MG63 (cell line): ENCODE measurements at regions not wholly inside any gene's neighbourhood (a gene's known extent, or its start where the extent isn't known, plus 50 kb on each side); places are given as distances from the start of the nearest gene placed in this dataset.
"Not testable (repeated sequence)": the region's sequence is repeated elsewhere in the genome, so short reads cannot be mapped to it uniquely, and the experiment has no call there.

Experiments used
- DNase-seq: peaks from one replicate; pipeline ENCODE4 v3.0.0-alpha.2; 2020
- H3K27me3 ChIP-seq: fragments of 250-450 bp; sonication (Bioruptor Pico); 2 replicates; pipeline ENCODE4 v1.5.1; 2020; ENCODE audit warnings: mild to moderate bottlenecking, moderate library complexity
- H3K36me3 ChIP-seq: fragments of 250-450 bp; sonication (Bioruptor Pico); 2 replicates; pipeline ENCODE4 v1.5.1; 2020; ENCODE audit warnings: mild to moderate bottlenecking, moderate library complexity
- H3K4me3 ChIP-seq: fragments of 250-450 bp; sonication (Bioruptor Pico); 2 replicates; pipeline ENCODE4 v1.5.1; 2020; ENCODE audit warnings: mild to moderate bottlenecking, moderate library complexity
- H3K9me3 ChIP-seq: fragments of 250-450 bp; sonication (Bioruptor Pico); 2 replicates; pipeline ENCODE4 v1.5.1; 2020; ENCODE audit warnings: mild to moderate bottlenecking, moderate library complexity

- H3K36me3 ChIP-seq, H3K4me3 ChIP-seq, H3K27me3 ChIP-seq, H3K9me3 ChIP-seq, DNase-seq: not testable (repeated sequence)
Measured at GRCh38 chr16:65735615-65736014, 613.8 kb upstream of the CDH11 start.

DNA sequence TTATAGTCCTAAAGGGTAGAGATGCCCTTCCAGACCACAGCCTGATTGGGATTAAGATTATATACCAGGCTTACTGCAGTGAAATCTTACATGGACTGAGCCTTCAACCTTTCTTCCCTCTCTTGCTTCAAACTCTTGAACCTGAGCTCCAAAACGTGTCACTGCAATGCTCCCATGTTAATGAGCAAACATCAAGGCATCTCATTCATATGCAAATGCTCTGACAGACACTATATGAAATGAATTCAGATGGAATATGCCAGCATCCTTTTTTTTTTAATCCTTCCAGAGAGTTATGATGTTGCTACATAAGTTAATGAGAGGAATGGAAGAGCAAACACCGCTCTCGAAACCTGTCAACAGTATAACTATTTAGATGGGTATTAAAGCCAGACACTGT, 611.9 kb upstream of the CDH11 start:
- H3K36me3 ChIP-seq, result no peaks in the 10 kb centered on the region
- H3K4me3 ChIP-seq, result no peak overlapping the region
- H3K9me3 ChIP-seq, result no peaks in the 10 kb centered on the region
- DNase-seq, result no peak
- no peaks in the 10 kb centered on the region for H3K27me3 ChIP-seq

DNA sequence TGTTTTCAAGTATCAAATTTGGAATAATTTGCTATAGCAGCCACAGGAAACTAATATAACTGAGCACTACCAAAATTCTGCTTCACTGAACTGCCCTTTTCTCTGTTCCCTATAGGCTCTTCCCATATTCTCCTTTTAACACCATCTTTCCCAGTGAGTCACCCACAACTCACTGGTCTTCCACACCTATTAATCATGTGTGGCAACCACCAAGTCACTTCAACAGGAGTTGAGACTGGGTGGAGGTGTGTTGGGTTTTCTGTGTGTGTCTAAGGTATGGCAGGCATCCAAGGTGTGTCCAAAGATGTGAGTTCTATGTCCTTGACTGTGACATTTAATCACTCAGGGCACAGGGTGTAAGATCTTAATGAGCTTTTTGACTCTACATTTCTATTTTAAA, 610.0 kb upstream of the CDH11 start:
- H3K4me3 ChIP-seq, result no peak overlapping the region
- H3K27me3 ChIP-seq, result no peaks in the 10 kb centered on the region
- H3K9me3 ChIP-seq, result no peaks in the 10 kb centered on the region
- no peaks in the 10 kb centered on the region for H3K36me3 ChIP-seq
- no peak for DNase-seq

- DNase-seq, result no peak
- Histone ChIP-seq H3K36me3 (no peaks in the 10 kb centered on the region), H3K27me3 (no peaks in the 10 kb centered on the region), H3K4me3 (no peak overlapping the region), H3K9me3 (no peaks in the 10 kb centered on the region)
Measured at GRCh38 chr16:65728652-65729051, 606.8 kb upstream of the CDH11 start.

- H3K36me3 ChIP-seq, result no peaks in the 10 kb centered on the region
- no peak overlapping the region for H3K4me3 ChIP-seq
- no peaks in the 10 kb centered on the region for H3K9me3 ChIP-seq
- DNase-seq, result no peak
- no peaks in the 10 kb centered on the region for H3K27me3 ChIP-seq
Measured at GRCh38 chr16:65728167-65728566, 606.3 kb upstream of the CDH11 start.

DNA sequence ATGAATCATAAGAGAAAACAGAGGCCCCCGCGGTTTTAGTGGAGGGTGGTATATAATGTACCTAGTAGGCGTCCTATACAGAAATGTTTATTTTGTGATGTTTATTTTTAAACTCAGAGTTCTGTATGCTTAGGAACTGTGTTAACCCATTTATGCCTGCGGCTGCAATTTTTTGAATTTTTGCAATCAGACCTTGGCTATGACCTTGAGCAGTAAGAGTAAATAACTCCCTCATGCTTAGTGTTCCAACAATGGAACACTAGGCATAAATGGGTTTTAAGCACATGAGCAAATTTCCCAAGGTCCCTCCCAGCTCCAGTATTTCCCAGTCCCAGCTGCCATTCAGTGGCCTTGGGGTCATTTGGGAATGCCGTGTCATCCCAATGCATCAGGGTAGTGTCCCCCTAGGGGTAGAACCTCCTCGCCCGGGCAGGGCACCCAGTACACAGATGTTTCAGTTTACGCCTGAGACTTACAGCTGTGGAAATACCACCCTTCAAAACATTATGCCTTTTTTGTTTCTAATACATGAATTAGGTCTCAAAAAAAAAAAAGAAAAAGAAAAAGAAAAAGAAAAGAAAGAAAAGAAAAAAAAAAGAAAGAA, 605.8 kb upstream of the CDH11 start:
- Histone ChIP-seq H3K27me3 (no peaks in the 10 kb centered on the region), H3K4me3 (no peak overlapping the region), H3K36me3 (no peaks in the 10 kb centered on the region), H3K9me3 (no peaks in the 10 kb centered on the region)
- DNase-seq, result no peak

DNA sequence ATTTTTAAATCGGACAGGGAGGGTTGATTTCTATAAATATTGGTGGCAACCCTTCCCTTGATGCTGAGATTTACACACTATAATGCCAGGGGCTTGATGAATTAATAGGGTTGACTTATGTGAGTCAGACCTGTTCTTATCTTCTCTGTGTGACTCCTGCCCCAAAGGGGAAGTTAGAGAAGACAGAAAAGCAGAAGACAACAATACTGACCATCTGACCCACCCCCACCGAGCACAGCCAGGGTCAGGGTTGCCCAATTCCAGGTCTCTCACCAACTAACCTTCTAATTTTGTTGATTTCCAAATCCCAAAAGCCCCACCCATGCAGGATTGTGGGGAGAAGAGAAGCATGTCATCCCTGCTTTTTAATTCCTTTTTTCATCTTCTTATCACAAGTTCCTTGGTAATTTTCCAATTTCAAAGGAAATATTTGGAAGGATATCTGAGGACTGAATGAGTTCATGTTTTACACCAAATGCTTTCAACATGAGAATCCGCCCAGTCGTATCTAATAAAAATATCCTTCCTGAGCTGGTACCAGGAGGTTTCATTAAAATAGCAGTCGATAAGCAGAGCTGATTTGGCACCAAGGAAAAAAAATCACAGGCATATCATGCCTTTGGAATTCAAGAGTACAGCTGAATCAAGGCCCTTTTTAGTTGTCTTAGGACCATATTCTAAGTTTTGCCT, 603.4 kb upstream of the CDH11 start:
- Histone ChIP-seq H3K27me3 (no peaks in the 10 kb centered on the region), H3K4me3 (no peak overlapping the region), H3K36me3 (no peaks in the 10 kb centered on the region), H3K9me3 (no peaks in the 10 kb centered on the region)
- peak; percentile 30 for DNase-seq

GRCh38 chr16:65722429-65722828, 600.6 kb upstream of the CDH11 start:
- Histone ChIP-seq H3K27me3 (no peaks in the 10 kb centered on the region), H3K36me3 (no peaks in the 10 kb centered on the region), H3K9me3 (no peaks in the 10 kb centered on the region), H3K4me3 (no peak overlapping the region)
- no peak for DNase-seq

DNA sequence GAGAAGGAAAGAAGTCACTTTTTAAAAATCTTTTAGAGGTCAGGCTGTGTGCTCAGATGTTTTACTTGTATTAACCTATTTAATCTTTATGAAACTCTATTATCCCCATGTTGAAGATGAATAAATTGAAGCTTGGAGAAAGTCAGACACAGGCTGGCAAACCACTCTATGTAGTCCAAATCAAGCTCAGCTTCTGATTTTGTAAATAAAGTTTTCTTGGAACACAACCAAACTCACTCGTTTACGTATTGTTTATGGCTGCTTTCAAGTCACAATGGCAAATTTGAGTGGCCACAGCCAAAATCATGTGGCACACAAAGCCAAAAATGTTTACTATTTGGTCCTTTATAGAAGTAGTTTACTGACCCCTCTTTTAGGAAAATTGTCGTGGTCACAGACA, 596.0 kb upstream of the CDH11 start:
- no peak overlapping the region for H3K4me3 ChIP-seq
- no peaks in the 10 kb centered on the region for H3K9me3 ChIP-seq
- DNase-seq, result no peak
- H3K36me3 ChIP-seq, result no peaks in the 10 kb centered on the region
- no peaks in the 10 kb centered on the region for H3K27me3 ChIP-seq

DNA sequence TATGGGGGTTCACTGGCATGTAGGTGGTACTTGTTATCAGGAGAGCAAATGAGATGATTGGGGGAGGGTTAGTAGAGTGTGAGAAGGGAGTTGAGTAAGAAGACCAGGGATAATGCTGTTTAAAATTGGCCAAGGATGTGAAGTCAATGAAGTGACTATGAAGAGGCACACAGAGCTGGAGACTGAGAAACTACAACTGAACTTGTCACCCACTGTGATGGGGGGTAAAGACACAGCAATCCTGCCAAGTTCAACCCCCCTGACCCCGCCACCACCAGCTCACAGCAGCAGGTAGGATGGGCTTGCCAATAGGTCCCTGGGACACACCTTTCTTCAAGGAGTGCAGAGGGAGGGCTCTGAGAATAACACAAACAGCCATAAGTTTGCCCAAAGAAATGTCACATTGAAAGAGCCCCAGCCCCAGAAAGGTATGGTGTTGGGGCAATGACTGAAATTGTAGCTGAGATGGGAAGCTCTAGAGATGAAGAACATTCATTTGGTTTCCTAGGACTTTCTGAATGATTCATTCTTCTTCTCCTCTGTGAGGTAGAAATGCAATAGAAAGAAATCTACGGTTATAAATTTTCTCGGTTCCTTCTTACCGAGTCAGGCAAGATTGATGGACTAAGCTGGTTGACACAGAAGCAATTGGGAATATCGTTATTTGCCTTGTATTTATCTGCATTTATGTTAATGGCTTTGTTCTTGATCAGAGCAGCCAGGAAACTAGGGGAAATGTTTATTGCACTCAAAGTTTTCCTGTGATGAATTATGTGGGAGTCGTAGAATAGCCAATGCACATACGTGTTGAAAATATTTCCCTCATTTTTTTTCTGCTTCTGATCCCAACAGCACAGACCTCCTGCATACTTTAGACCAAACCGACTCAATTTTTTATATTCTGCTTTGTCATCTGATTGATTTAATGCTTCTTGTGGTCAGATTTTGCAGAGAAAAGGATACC, 595.2 kb upstream of the CDH11 start:
- no peaks in the 10 kb centered on the region for H3K9me3 ChIP-seq
- no peak for DNase-seq

GRCh38 chr16:65713181-65713808, 591.4 kb upstream of the CDH11 start:
- DNase-seq, result no peak
- Histone ChIP-seq H3K36me3 (no peaks in the 10 kb centered on the region), H3K27me3 (no peaks in the 10 kb centered on the region), H3K9me3 (no peaks in the 10 kb centered on the region), H3K4me3 (no peak overlapping the region)

More for the DNA sequence above, 595.2 kb upstream of the CDH11 start:
- Histone ChIP-seq H3K27me3 (no peaks in the 10 kb centered on the region), H3K36me3 (no peaks in the 10 kb centered on the region), H3K4me3 (no peak overlapping the region)

- no peaks in the 10 kb centered on the region for H3K27me3 ChIP-seq
- no peaks in the 10 kb centered on the region for H3K36me3 ChIP-seq
- H3K9me3 ChIP-seq, result no peaks in the 10 kb centered on the region
- DNase-seq, result no peak
- H3K4me3 ChIP-seq, result no peak overlapping the region
Measured at GRCh38 chr16:65710107-65710506, 588.2 kb upstream of the CDH11 start.

GRCh38 chr16:65704866-65705265, 583.0 kb upstream of the CDH11 start:
- DNase-seq, result no peak
- Histone ChIP-seq H3K4me3 (no peak overlapping the region), H3K27me3 (no peaks in the 10 kb centered on the region), H3K9me3 (no peaks in the 10 kb centered on the region), H3K36me3 (no peaks in the 10 kb centered on the region)

GRCh38 chr16:65702707-65703402, 581.0 kb upstream of the CDH11 start:
- DNase-seq, result no peak
- Histone ChIP-seq H3K27me3 (no peaks in the 10 kb centered on the region), H3K36me3 (no peaks in the 10 kb centered on the region), H3K9me3 (no peaks in the 10 kb centered on the region), H3K4me3 (no peak overlapping the region)

GRCh38 chr16:65700596-65700995, 578.7 kb upstream of the CDH11 start:
- no peaks in the 10 kb centered on the region for H3K27me3 ChIP-seq
- no peak for DNase-seq
- H3K36me3 ChIP-seq, result no peaks in the 10 kb centered on the region
- no peaks in the 10 kb centered on the region for H3K9me3 ChIP-seq
- no peak overlapping the region for H3K4me3 ChIP-seq

GRCh38 chr16:65698791-65699321, 577.0 kb upstream of the CDH11 start:
- Histone ChIP-seq H3K9me3 (no peaks in the 10 kb centered on the region), H3K27me3 (no peaks in the 10 kb centered on the region), H3K4me3 (no peak overlapping the region), H3K36me3 (no peaks in the 10 kb centered on the region)
- DNase-seq, result no peak
